ENCODE measurements at regions not wholly inside any gene's neighbourhood (a gene's known extent, or its start where the extent isn't known, plus 50 kb on each side); places are given as distances from the start of the nearest gene placed in this dataset.

- H3K79me2 ChIP-seq (ENCODE audit: control insufficient read depth, insufficient read depth, low read length, poor library complexity), result no peaks in the 10 kb centered on the region
- H4K8ac ChIP-seq (ENCODE audit: low read depth, low read length), result no peak overlapping the region
- no peak overlapping the region for H2AK5ac ChIP-seq (ENCODE audit: low read length)
- no peak overlapping the region for H3K9ac ChIP-seq (ENCODE audit: low read length)
- no peak overlapping the region for H4K12ac ChIP-seq (ENCODE audit: low read depth, low read length)
- H3K4ac ChIP-seq (ENCODE audit: low read depth, low read length), result no peak overlapping the region
- DNase-seq, result no peak
- no peak overlapping the region for H3K4me3 ChIP-seq (ENCODE audit: low read depth, low read length)
- no peak overlapping the region for H3K18ac ChIP-seq (ENCODE audit: low read length)
- H3K27ac ChIP-seq (ENCODE audit: low read depth, low read length), result no peak overlapping the region
- no peak overlapping the region for H3K14ac ChIP-seq (ENCODE audit: low read length)
- H3K4me2 ChIP-seq (ENCODE audit: low read length), result no peak overlapping the region
- no peak overlapping the region for H2BK120ac ChIP-seq (ENCODE audit: insufficient read depth, low read length, poor library complexity)
- WGBS (ENCODE audit: extremely low coverage, insufficient coverage, insufficient read length), result no CpG with 5 or more reads among the region's 5 CpGs
- H4K91ac ChIP-seq (ENCODE audit: low read depth, low read length), result no peak overlapping the region
- H2BK5ac ChIP-seq (ENCODE audit: low read depth, low read length, poor library complexity), result no peak overlapping the region
- no peaks in the 10 kb centered on the region for H3K9me3 ChIP-seq (ENCODE audit: insufficient read depth, low read depth, low read length)
- H2BK12ac ChIP-seq (ENCODE audit: low read length), result no peak overlapping the region
- H3K79me1 ChIP-seq (ENCODE audit: low read length), result no peaks in the 10 kb centered on the region
- H3K27me3 ChIP-seq (ENCODE audit: insufficient read depth, low read length), result no peaks in the 10 kb centered on the region
- no peak overlapping the region for H2AFZ ChIP-seq (ENCODE audit: insufficient read depth, low read length, poor library complexity)
- no peak overlapping the region for H3K23ac ChIP-seq (ENCODE audit: low read length)
- no peaks in the 10 kb centered on the region for H3K36me3 ChIP-seq (ENCODE audit: control insufficient read depth in 1 of 2, insufficient read depth in 2 of 2, low read length in 2 of 2)
- no peaks in the 10 kb centered on the region for H3K4me1 ChIP-seq (ENCODE audit: control insufficient read depth in 1 of 2, insufficient read depth in 2 of 2, low read length in 2 of 2)
These were observed 402.1 kb downstream of the ZNF521 start for GRCh38 chr18:24949908-24950307.

GRCh38 chr18:24954341-24954740, 397.6 kb downstream of the ZNF521 start:
- Histone ChIP-seq H3K79me1 (ENCODE audit: low read length) (no peaks in the 10 kb centered on the region), H3K4ac (ENCODE audit: low read depth, low read length) (no peak overlapping the region), H3K79me2 (ENCODE audit: control insufficient read depth, insufficient read depth, low read length, poor library complexity) (no peaks in the 10 kb centered on the region), H2BK12ac (ENCODE audit: low read length) (no peak overlapping the region), H3K14ac (ENCODE audit: low read length) (no peak overlapping the region), H2BK120ac (ENCODE audit: insufficient read depth, low read length, poor library complexity) (no peak overlapping the region), H3K9me3 (ENCODE audit: insufficient read depth, low read depth, low read length) (no peaks in the 10 kb centered on the region), H2BK5ac (ENCODE audit: low read depth, low read length, poor library complexity) (no peak overlapping the region), H4K12ac (ENCODE audit: low read depth, low read length) (no peak overlapping the region), H3K27ac (ENCODE audit: low read depth, low read length) (no peak overlapping the region), H2AK5ac (ENCODE audit: low read length) (no peak overlapping the region), H4K91ac (ENCODE audit: low read depth, low read length) (no peak overlapping the region), H2AFZ (ENCODE audit: insufficient read depth, low read length, poor library complexity) (no peak overlapping the region), H3K9ac (ENCODE audit: low read length) (no peak overlapping the region), H4K8ac (ENCODE audit: low read depth, low read length) (no peak overlapping the region), H3K18ac (ENCODE audit: low read length) (no peak overlapping the region), H3K4me3 (ENCODE audit: low read depth, low read length) (no peak overlapping the region), H3K4me2 (ENCODE audit: low read length) (no peak overlapping the region), H3K4me1 (ENCODE audit: control insufficient read depth in 1 of 2, insufficient read depth in 2 of 2, low read length in 2 of 2) (peaks cover 3% of the 10 kb centered on the region in 2 experiments), H3K27me3 (ENCODE audit: insufficient read depth, low read length) (no peaks in the 10 kb centered on the region), H3K36me3 (ENCODE audit: control insufficient read depth in 1 of 2, insufficient read depth in 2 of 2, low read length in 2 of 2) (no peaks in the 10 kb centered on the region), H3K23ac (ENCODE audit: low read length) (no peak overlapping the region)
- WGBS (ENCODE audit: extremely low coverage, insufficient coverage, insufficient read length), result no CpG with 5 or more reads among the region's 1 CpG
- DNase-seq, result no peak

DNA sequence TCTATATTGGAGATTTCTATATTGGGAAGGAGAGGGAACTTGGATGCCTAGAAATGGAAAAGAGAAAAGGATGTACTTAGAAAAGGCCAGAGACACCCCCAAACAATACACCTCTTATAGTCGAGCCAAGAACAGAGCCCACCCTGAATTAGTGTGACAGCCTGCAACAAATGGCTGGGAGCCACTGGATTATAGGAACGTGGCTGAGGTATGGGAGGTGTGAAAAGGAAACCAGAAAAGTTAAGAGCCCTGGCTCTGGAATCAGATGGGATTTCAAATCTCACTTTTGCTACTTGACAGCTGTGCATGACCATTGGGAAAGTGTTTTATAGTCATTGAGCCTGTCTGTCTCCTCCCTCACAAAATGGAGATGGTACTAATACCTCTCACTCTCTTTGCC, 394.0 kb downstream of the ZNF521 start:
- no peak overlapping the region for H2BK12ac ChIP-seq (ENCODE audit: low read length)
- H3K27me3 ChIP-seq (ENCODE audit: insufficient read depth, low read length), result no peaks in the 10 kb centered on the region
- H3K79me2 ChIP-seq (ENCODE audit: control insufficient read depth, insufficient read depth, low read length, poor library complexity), result no peaks in the 10 kb centered on the region
- no peak overlapping the region for H2BK120ac ChIP-seq (ENCODE audit: insufficient read depth, low read length, poor library complexity)
- no CpG with 5 or more reads among the region's 2 CpGs for WGBS (ENCODE audit: extremely low coverage, insufficient coverage, insufficient read length)
- no peak overlapping the region for H4K8ac ChIP-seq (ENCODE audit: low read depth, low read length)
- peaks cover 3 to 5% of the 10 kb centered on the region in 2 experiments for H3K4me1 ChIP-seq (ENCODE audit: control insufficient read depth in 1 of 2, insufficient read depth in 2 of 2, low read length in 2 of 2)
- H3K4me2 ChIP-seq (ENCODE audit: low read length), result no peak overlapping the region
- H3K9ac ChIP-seq (ENCODE audit: low read length), result no peak overlapping the region
- no peak for DNase-seq
- H3K27ac ChIP-seq (ENCODE audit: low read depth, low read length), result no peak overlapping the region
- no peak overlapping the region for H2BK5ac ChIP-seq (ENCODE audit: low read depth, low read length, poor library complexity)
- no peaks in the 10 kb centered on the region for H3K79me1 ChIP-seq (ENCODE audit: low read length)
- no peak overlapping the region for H3K14ac ChIP-seq (ENCODE audit: low read length)
- H3K18ac ChIP-seq (ENCODE audit: low read length), result no peak overlapping the region
- H3K4me3 ChIP-seq (ENCODE audit: low read depth, low read length), result no peak overlapping the region
- no peak overlapping the region for H3K4ac ChIP-seq (ENCODE audit: low read depth, low read length)
- no peak overlapping the region for H4K91ac ChIP-seq (ENCODE audit: low read depth, low read length)
- no peaks in the 10 kb centered on the region for H3K9me3 ChIP-seq (ENCODE audit: insufficient read depth, low read depth, low read length)
- no peak overlapping the region for H2AFZ ChIP-seq (ENCODE audit: insufficient read depth, low read length, poor library complexity)
- H4K12ac ChIP-seq (ENCODE audit: low read depth, low read length), result no peak overlapping the region
- no peak overlapping the region for H2AK5ac ChIP-seq (ENCODE audit: low read length)
- H3K36me3 ChIP-seq (ENCODE audit: control insufficient read depth in 1 of 2, insufficient read depth in 2 of 2, low read length in 2 of 2), result no peaks in the 10 kb centered on the region
- no peak overlapping the region for H3K23ac ChIP-seq (ENCODE audit: low read length)

DNA sequence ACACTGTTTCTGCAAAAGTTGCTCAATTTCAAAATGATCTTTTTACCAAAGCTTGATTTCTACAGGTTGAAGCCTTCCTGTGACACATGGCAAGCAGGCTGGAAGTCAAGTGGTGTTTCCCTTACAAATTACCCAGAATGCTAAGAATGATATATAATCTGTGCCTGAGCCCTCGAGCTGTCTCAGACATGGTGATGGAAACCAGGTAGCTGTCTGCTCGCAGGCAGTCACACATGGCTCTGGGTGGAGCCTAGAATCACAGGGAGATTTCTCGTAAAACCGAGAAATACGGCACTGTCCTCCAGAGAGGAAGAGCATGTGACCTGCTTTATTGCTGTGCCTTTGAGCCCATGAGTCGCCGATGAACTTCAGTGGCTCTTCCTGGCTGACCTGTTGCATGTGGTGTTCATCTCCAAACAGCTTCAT, 392.9 kb downstream of the ZNF521 start:
- Histone ChIP-seq H3K36me3 (ENCODE audit: control insufficient read depth in 1 of 2, insufficient read depth in 2 of 2, low read length in 2 of 2) (no peaks in the 10 kb centered on the region), H2BK120ac (ENCODE audit: insufficient read depth, low read length, poor library complexity) (no peak overlapping the region), H2BK12ac (ENCODE audit: low read length) (no peak overlapping the region), H3K18ac (ENCODE audit: low read length) (no peak overlapping the region), H4K91ac (ENCODE audit: low read depth, low read length) (no peak overlapping the region), H3K4me2 (ENCODE audit: low read length) (no peak overlapping the region), H3K9me3 (ENCODE audit: insufficient read depth, low read depth, low read length) (no peaks in the 10 kb centered on the region), H3K23ac (ENCODE audit: low read length) (no peak overlapping the region), H4K12ac (ENCODE audit: low read depth, low read length) (no peak overlapping the region), H3K27ac (ENCODE audit: low read depth, low read length) (no peak overlapping the region), H3K4me3 (ENCODE audit: low read depth, low read length) (no peak overlapping the region), H2AFZ (ENCODE audit: insufficient read depth, low read length, poor library complexity) (no peak overlapping the region), H3K27me3 (ENCODE audit: insufficient read depth, low read length) (no peaks in the 10 kb centered on the region), H2BK5ac (ENCODE audit: low read depth, low read length, poor library complexity) (no peak overlapping the region), H3K4ac (ENCODE audit: low read depth, low read length) (no peak overlapping the region), H3K79me2 (ENCODE audit: control insufficient read depth, insufficient read depth, low read length, poor library complexity) (no peaks in the 10 kb centered on the region), H3K14ac (ENCODE audit: low read length) (no peak overlapping the region), H4K8ac (ENCODE audit: low read depth, low read length) (no peak overlapping the region), H3K79me1 (ENCODE audit: low read length) (no peaks in the 10 kb centered on the region), H2AK5ac (ENCODE audit: low read length) (no peak overlapping the region), H3K4me1 (ENCODE audit: control insufficient read depth in 1 of 2, insufficient read depth in 2 of 2, low read length in 2 of 2) (peaks cover 3 to 5% of the 10 kb centered on the region in 2 experiments), H3K9ac (ENCODE audit: low read length) (no peak overlapping the region)
- WGBS (ENCODE audit: extremely low coverage, insufficient coverage, insufficient read length), result no CpG with 5 or more reads among the region's 7 CpGs
- DNase-seq, result no peak
